ENCODE measurements at regions not wholly inside any gene's neighbourhood (a gene's known extent, or its start where the extent isn't known, plus 50 kb on each side); places are given as distances from the start of the nearest gene placed in this dataset.

- TF ChIP-seq, protein P1, sequence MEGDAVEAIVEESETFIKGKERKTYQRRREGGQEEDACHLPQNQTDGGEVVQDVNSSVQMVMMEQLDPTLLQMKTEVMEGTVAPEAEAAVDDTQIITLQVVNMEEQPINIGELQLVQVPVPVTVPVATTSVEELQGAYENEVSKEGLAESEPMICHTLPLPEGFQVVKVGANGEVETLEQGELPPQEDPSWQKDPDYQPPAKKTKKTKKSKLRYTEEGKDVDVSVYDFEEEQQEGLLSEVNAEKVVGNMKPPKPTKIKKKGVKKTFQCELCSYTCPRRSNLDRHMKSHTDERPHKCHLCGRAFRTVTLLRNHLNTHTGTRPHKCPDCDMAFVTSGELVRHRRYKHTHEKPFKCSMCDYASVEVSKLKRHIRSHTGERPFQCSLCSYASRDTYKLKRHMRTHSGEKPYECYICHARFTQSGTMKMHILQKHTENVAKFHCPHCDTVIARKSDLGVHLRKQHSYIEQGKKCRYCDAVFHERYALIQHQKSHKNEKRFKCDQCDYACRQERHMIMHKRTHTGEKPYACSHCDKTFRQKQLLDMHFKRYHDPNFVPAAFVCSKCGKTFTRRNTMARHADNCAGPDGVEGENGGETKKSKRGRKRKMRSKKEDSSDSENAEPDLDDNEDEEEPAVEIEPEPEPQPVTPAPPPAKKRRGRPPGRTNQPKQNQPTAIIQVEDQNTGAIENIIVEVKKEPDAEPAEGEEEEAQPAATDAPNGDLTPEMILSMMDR (conservative IDR thresholded peaks at IDR 0.05; ENCODE audit: low read length) = no peak
- TF ChIP-seq EZH2phosphoT487 (IDR thresholded peaks at IDR 0.05; ENCODE audit: borderline replicate concordance, low read depth, low read length) = no peak
Measured at GRCh38 chr13:40269086-40269485, 397.4 kb downstream of the FOXO1 start.
